ENCODE measurements at regions not wholly inside any gene's neighbourhood (a gene's known extent, or its start where the extent isn't known, plus 50 kb on each side); places are given as distances from the start of the nearest gene placed in this dataset.

- DNase-seq: no peak
- H3K27ac Mint-ChIP-seq (ENCODE audit: unreplicated experiment): no peak overlapping the region
Observed at GRCh38 chr6:122075084-122075838, 324.2 kb upstream of the HSF2 start.

GRCh38 chr6:122075917-122076316, 323.5 kb upstream of the HSF2 start:
- Mint-ChIP-seq H3K4me1 (ENCODE audit: low read depth, unreplicated experiment) (no peaks in the 10 kb centered on the region), H3K36me3 (ENCODE audit: unreplicated experiment) (no peaks in the 10 kb centered on the region), H3K4me3 (ENCODE audit: unreplicated experiment) (no peak overlapping the region), H3K27ac (ENCODE audit: unreplicated experiment) (no peak overlapping the region), H3K27me3 (ENCODE audit: unreplicated experiment) (no peaks in the 10 kb centered on the region), H3K9me3 (ENCODE audit: unreplicated experiment) (no peaks in the 10 kb centered on the region)
- no peak for TF ChIP-seq CTCF (IDR thresholded peaks at IDR 0.05; ENCODE audit: partially characterized antibody, unreplicated experiment)
- no peak for DNase-seq

More at GRCh38 chr6:122075084-122075838, 324.2 kb upstream of the HSF2 start:
- Mint-ChIP-seq H3K27me3 (ENCODE audit: unreplicated experiment) (no peaks in the 10 kb centered on the region), H3K4me1 (ENCODE audit: low read depth, unreplicated experiment) (no peaks in the 10 kb centered on the region), H3K9me3 (ENCODE audit: unreplicated experiment) (no peaks in the 10 kb centered on the region), H3K36me3 (ENCODE audit: unreplicated experiment) (no peaks in the 10 kb centered on the region), H3K4me3 (ENCODE audit: unreplicated experiment) (no peak overlapping the region)
- TF ChIP-seq CTCF (IDR thresholded peaks at IDR 0.05; ENCODE audit: partially characterized antibody, unreplicated experiment): no peak

GRCh38 chr6:122077603-122078002, 321.8 kb upstream of the HSF2 start:
- no peaks in the 10 kb centered on the region for H3K4me1 Mint-ChIP-seq (ENCODE audit: low read depth, unreplicated experiment)
- H3K4me3 Mint-ChIP-seq (ENCODE audit: unreplicated experiment): no peak overlapping the region
- no peak for TF ChIP-seq CTCF (IDR thresholded peaks at IDR 0.05; ENCODE audit: partially characterized antibody, unreplicated experiment)
- H3K27me3 Mint-ChIP-seq (ENCODE audit: unreplicated experiment): no peaks in the 10 kb centered on the region
- no peaks in the 10 kb centered on the region for H3K9me3 Mint-ChIP-seq (ENCODE audit: unreplicated experiment)
- no peak for DNase-seq
- no peak overlapping the region for H3K27ac Mint-ChIP-seq (ENCODE audit: unreplicated experiment)
- H3K36me3 Mint-ChIP-seq (ENCODE audit: unreplicated experiment): no peaks in the 10 kb centered on the region

- no peaks in the 10 kb centered on the region for H3K4me1 Mint-ChIP-seq (ENCODE audit: low read depth, unreplicated experiment)
- TF ChIP-seq CTCF (IDR thresholded peaks at IDR 0.05; ENCODE audit: partially characterized antibody, unreplicated experiment): no peak
- H3K36me3 Mint-ChIP-seq (ENCODE audit: unreplicated experiment): no peaks in the 10 kb centered on the region
- no peaks in the 10 kb centered on the region for H3K9me3 Mint-ChIP-seq (ENCODE audit: unreplicated experiment)
- H3K4me3 Mint-ChIP-seq (ENCODE audit: unreplicated experiment): no peak overlapping the region
- no peaks in the 10 kb centered on the region for H3K27me3 Mint-ChIP-seq (ENCODE audit: unreplicated experiment)
- DNase-seq: no peak
- no peak overlapping the region for H3K27ac Mint-ChIP-seq (ENCODE audit: unreplicated experiment)
Observed at GRCh38 chr6:122078481-122078880, 321.0 kb upstream of the HSF2 start.

GRCh38 chr6:122079916-122080315, 319.5 kb upstream of the HSF2 start:
- Mint-ChIP-seq H3K4me1 (ENCODE audit: low read depth, unreplicated experiment) (no peaks in the 10 kb centered on the region), H3K9me3 (ENCODE audit: unreplicated experiment) (no peaks in the 10 kb centered on the region), H3K36me3 (ENCODE audit: unreplicated experiment) (no peaks in the 10 kb centered on the region), H3K4me3 (ENCODE audit: unreplicated experiment) (no peak overlapping the region), H3K27me3 (ENCODE audit: unreplicated experiment) (no peaks in the 10 kb centered on the region), H3K27ac (ENCODE audit: unreplicated experiment) (no peak overlapping the region)
- no peak for TF ChIP-seq CTCF (IDR thresholded peaks at IDR 0.05; ENCODE audit: partially characterized antibody, unreplicated experiment)
- DNase-seq: no peak
